Endothelial cell of umbilical vein (primary cell): ENCODE measurements at regions not wholly inside any gene's neighbourhood (a gene's known extent, or its start where the extent isn't known, plus 50 kb on each side); places are given as distances from the start of the nearest gene placed in this dataset.

Source experiments
- CTCF ChIP-seq, 2 donors: IDR thresholded peaks; 1 replicate in 1 of 2; 2 replicates in 1 of 2; pipeline ENCODE4 v1.5.1; 2011; ENCODE audit warnings: low read length in 2 of 2, mild to moderate bottlenecking in 2 of 2, moderate library complexity in 2 of 2, control low read depth in 1 of 2, inconsistent platforms in 1 of 2, low read depth in 1 of 2; ENCODE audit not compliant: insufficient read depth in 1 of 2; ENCODE audit errors: extremely low read depth in 1 of 2
- EZH2 ChIP-seq: IDR thresholded peaks from 2 replicates; pipeline ENCODE4 v1.6.1; 2012; ENCODE audit warnings: borderline replicate concordance, low read depth, mild to moderate bottlenecking, moderate library complexity, low read length, inconsistent platforms; ENCODE audit not compliant: severe bottlenecking
- FOS ChIP-seq: IDR thresholded peaks from 2 replicates; pipeline ENCODE4 v1.6.1; 2011; ENCODE audit warnings: mild to moderate bottlenecking, low read length, moderate library complexity, borderline replicate concordance; ENCODE audit not compliant: insufficient read depth
- GATA2 ChIP-seq: IDR thresholded peaks from 2 replicates; pipeline ENCODE4 v1.7.0; 2011; ENCODE audit warnings: low read depth, mild to moderate bottlenecking, moderate library complexity, mixed read lengths, low read length; ENCODE audit not compliant: insufficient read length, insufficient read depth
- JUN ChIP-seq: IDR thresholded peaks from 2 replicates; pipeline ENCODE4 v1.6.1; 2011; ENCODE audit warnings: borderline replicate concordance, low read depth; ENCODE audit not compliant: insufficient read length, insufficient read depth
- MAX ChIP-seq: IDR thresholded peaks from 2 replicates; pipeline ENCODE4 v1.6.1; 2011; ENCODE audit not compliant: insufficient read depth, insufficient read length
- MYC ChIP-seq: IDR thresholded peaks from one replicate; pipeline ENCODE4 v1.6.1; 2011; ENCODE audit warnings: mild to moderate bottlenecking, low read depth, low read length
- POLR2A ChIP-seq: IDR thresholded peaks from 2 replicates; pipeline ENCODE4 v1.6.1; 2012; ENCODE audit warnings: low read depth, mild to moderate bottlenecking, control low read depth, low read length
- POLR2AphosphoS5 ChIP-seq: IDR thresholded peaks from 2 replicates; pipeline ENCODE4 v1.6.1; 2012; ENCODE audit warnings: low read depth, mild to moderate bottlenecking, control low read depth, low read length, moderate library complexity; ENCODE audit not compliant: insufficient read depth

GRCh38 chr1:55789466-55789865 lies 574.3 kb upstream of the USP24 start:
- TF ChIP-seq MAX: no peak
- no peak for TF ChIP-seq CTCF (IDR thresholded peaks at IDR 0.05; ENCODE audit: extremely low read depth in 1 of 2, insufficient read depth in 1 of 2, low read depth in 1 of 2, low read length in 2 of 2)
- TF ChIP-seq POLR2AphosphoS5: no peak
- TF ChIP-seq POLR2A: no peak
- no peak for TF ChIP-seq EZH2
- no peak for TF ChIP-seq MYC
- TF ChIP-seq GATA2: no peak
- no peak for TF ChIP-seq JUN
- TF ChIP-seq FOS: no peak
